Thyroid gland (tissue), 4 donors: ENCODE measurements at regions not wholly inside any gene's neighbourhood (a gene's known extent, or its start where the extent isn't known, plus 50 kb on each side); places are given as distances from the start of the nearest gene placed in this dataset.

Source experiments
- CTCF ChIP-seq, 6 experiments: fragments of 200-600 bp in 3 of 6; fragments of 450-650 bp in 3 of 6; sonication (generic) in 3 of 6; IDR thresholded peaks; one replicate each; pipeline ENCODE4 v1.5.1; 2016 to 2019; ENCODE audit warnings: antibody characterized with exemption in 6 of 6, mild to moderate bottlenecking in 2 of 6, inconsistent platforms in 1 of 6, moderate library complexity in 1 of 6
- POLR2A ChIP-seq, 2 donors: fragments of 450-650 bp; IDR thresholded peaks; one replicate each; pipeline ENCODE4 v1.6.1; 2017; ENCODE audit warnings: antibody characterized with exemption in 2 of 2, mild to moderate bottlenecking in 2 of 2, moderate library complexity in 1 of 2

GRCh38 chr16:50948268-50948930 lies 202.7 kb downstream of the SALL1 start:
- TF ChIP-seq CTCF (IDR thresholded peaks at IDR 0.05) (no peak), POLR2A (IDR thresholded peaks at IDR 0.05) (no peak)
